GM20000 (cell line): ENCODE measurements at regions not wholly inside any gene's neighbourhood (a gene's known extent, or its start where the extent isn't known, plus 50 kb on each side); places are given as distances from the start of the nearest gene placed in this dataset.

Source experiments
- DNase-seq: peaks from one replicate; pipeline ENCODE4 v3.0.0; 2012; ENCODE audit warnings: low spot score
- TF ChIP-seq, protein P1 (sequence below): IDR thresholded peaks from 2 replicates; pipeline ENCODE4 v1.5.1; 2012; ENCODE audit warnings: mild to moderate bottlenecking, control low read depth; ENCODE audit errors: extremely low read depth, missing control alignments

DNA sequence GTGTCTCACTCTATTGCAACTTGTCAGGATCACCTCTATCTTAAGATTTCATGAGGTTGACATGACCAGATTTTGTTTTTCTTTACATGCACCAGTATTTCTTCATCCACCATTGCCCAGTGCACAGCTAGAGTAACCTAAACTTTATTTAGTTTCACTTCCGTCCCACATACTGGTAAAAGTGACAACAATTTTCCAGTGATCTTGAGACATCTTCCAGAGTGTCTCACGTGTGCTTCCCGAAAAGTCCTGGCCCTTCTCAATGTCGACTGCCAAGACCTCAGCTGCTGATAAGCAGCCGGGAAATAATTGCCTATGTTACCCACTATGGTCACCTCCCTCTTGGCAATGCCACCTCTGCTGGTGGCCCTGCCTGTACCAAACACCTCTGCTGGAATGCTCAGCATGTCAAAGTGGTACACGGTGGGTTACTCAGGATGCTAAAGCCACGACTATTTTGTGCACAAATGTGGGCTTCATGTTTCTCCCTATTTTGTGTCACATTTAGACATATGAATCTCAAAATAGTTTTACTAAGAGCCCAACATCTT is 379.7 kb upstream of the TGFBR2 start:
- DNase-seq, result no peak
- TF ChIP-seq, protein P1, sequence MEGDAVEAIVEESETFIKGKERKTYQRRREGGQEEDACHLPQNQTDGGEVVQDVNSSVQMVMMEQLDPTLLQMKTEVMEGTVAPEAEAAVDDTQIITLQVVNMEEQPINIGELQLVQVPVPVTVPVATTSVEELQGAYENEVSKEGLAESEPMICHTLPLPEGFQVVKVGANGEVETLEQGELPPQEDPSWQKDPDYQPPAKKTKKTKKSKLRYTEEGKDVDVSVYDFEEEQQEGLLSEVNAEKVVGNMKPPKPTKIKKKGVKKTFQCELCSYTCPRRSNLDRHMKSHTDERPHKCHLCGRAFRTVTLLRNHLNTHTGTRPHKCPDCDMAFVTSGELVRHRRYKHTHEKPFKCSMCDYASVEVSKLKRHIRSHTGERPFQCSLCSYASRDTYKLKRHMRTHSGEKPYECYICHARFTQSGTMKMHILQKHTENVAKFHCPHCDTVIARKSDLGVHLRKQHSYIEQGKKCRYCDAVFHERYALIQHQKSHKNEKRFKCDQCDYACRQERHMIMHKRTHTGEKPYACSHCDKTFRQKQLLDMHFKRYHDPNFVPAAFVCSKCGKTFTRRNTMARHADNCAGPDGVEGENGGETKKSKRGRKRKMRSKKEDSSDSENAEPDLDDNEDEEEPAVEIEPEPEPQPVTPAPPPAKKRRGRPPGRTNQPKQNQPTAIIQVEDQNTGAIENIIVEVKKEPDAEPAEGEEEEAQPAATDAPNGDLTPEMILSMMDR, result no peak

DNA sequence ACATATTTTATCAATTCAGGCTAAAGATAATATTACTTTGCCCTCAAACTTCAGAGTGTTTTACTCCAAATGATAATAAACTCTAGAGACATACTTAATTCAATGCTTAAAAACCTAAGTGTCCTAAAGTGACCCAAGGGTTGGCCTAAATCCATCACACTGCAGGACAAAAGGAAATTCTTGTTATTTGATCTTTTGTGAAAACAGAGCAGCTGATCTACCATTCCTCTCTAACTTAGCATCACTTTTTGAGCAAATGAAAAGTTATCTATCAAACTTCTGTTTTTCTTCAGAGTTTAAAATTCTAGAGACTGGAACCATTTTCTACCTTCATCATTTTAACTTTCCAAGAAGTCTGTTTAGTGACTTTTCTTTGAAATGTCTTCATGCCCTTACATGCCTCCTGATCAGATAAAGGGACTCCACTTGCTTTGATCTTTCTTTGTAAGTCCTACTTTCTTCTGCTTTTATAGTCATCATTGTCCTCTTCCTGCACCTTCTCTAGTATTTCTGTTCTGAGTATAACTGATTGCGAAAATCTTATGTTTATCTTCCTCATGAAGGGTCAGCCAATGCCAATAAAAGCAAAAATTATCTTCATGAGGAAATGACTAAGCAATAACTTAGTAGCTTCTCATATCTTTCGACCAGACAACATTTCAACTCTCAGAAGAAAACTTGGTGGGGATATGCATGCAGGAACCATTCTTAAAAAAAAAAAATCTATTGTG is 378.7 kb upstream of the TGFBR2 start:
- DNase-seq, result no peak
- TF ChIP-seq, protein P1, result no peak

DNA sequence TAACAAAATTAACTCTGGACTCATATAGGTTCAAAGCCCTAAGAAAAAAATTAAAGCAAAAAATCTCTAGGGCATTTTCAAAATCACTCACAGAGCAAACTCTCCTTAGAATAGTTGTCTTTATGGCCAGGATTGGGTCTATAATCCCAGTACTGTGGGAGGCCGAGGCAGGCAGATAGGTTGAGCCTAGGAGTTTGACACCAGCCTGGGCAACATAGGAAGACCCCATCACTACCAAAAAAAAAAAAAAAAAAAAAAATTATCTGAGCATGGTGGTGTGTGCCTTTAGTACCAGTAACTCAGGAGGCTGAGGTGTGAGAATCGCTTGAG is 378.1 kb upstream of the TGFBR2 start:
- TF ChIP-seq, protein P1, result no peak
- DNase-seq, result no peak

DNA sequence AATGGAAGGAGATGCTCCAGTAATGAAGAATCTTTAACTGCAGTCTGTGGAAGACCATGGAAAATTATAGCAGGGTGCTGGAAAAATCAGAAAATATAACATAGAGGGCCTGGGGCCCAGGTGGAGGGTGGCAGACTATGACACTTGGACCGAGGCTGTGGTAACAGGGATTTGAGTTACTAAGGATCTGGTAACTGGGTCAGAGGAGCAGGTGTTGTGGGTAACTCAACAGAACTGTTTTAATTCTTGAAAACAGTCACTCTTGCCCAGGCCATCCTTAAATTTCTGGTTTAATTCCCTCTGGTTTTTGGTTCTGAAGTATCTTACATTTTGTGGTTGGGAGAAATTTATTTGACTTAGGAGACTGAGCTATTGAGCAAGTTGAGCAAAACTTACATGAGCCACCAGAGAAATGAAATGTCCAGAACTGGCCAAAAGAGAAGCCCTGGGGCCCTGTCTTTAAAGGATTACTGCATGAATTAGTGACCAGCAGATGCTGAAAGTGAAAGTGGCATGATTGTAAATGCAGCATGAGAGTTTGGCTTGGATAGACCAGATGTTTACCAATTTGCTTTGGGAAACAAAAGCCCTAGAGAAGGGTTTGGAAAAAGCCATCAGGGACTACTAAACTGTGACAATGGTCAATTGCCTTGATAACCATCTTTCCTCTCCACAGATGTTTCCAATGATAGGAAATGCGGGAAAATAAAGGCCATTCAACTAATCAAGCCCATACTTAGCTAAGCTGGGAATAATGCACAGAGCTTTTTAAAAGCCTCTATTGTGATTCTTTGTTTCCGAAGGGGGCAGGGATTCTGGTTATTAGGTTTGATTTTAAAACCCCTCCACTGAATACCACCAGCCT is 374.9 kb upstream of the TGFBR2 start:
- TF ChIP-seq, protein P1, result no peak
- no peak for DNase-seq

DNA sequence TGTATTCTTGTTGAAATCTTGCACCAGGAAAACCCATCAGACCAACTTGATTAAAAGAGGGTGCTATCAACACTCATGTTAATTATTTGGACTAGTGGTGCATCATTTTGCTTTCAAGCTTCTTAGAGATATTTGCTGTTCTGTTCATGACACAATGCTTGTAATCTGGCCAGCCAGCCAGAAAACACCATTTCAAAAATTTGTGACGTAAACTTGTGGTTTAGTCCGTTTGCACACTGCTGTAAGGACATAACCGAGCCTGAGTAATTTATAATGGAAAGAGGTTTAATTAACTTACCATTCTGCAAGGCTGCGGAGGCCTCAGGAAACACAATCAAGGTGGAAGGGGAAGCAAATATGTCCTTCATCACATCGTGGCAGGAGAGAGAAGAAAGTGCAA is 374.3 kb upstream of the TGFBR2 start:
- DNase-seq, result no peak
- TF ChIP-seq, protein P1, result no peak

DNA sequence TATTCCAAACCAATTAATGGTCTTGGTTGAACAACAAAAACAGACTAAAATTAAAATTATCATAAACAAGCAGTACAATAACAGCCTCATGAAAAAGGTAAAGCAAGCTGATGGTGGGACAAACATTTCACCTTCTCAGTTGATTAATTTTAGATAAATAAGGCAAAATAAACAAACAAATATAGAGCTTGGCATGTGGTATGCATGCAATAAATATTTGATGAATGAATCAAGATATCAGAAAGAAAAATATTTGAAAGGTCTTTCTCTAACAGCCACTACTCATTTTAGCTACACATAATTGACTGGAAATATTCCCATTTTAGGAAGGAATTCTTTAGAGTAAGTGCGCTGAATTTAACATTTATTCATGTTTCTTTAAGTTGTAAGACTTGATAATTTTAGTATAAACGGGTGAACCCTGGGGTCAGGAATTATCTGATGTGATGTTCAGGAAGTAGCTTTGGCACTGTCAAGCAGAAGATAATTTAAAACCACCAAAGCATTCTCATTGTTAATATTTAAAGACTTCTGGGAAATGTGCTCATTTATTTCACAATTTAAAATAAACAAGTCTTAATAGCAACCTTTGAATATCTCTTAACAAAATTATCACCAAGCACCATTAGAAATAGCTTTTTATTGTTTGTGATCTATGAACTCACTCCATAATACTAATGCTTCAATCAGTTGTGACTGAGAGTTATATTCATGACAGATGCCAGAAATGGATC is 372.3 kb upstream of the TGFBR2 start:
- TF ChIP-seq, protein P1, result no peak
- DNase-seq, result no peak
